ENCODE measurements at regions not wholly inside any gene's neighbourhood (a gene's known extent, or its start where the extent isn't known, plus 50 kb on each side); places are given as distances from the start of the nearest gene placed in this dataset.

- intact Hi-C loops (cut with DNase I; ENCODE audit: low total_unique reads): no loop called here
- DNase-seq: peak; percentile 62
These were observed 881.8 kb downstream of the BRD1 start for GRCh38 chr22:48945621-48946458.

GRCh38 chr22:48944751-48945620, 882.7 kb downstream of the BRD1 start:
- DNase-seq: peak; percentile 49

More at GRCh38 chr22:48945621-48946458, 881.8 kb downstream of the BRD1 start:
- TF ChIP-seq CTCF (IDR thresholded peaks at IDR 0.05 in 8 of 11, conservative IDR thresholded peaks at IDR 0.05 in 3 of 11) (no peak), POLR2A (IDR thresholded peaks at IDR 0.05) (no peak), POLR2AphosphoS5 (IDR thresholded peaks at IDR 0.05) (no peak)
- Histone ChIP-seq H3K27ac (no peak overlapping the region), H3K36me3 (no peaks in the 10 kb centered on the region), H3K27me3 (replicated peaks in 1 of 7) (peaks cover 0 to 43% (median 0%) of the 10 kb centered on the region in 7 donors), H3K4me3 (no peak overlapping the region), H3K9me3 (no peaks in the 10 kb centered on the region), H3K4me1 (no peaks in the 10 kb centered on the region)
- WGBS, 5 donors: 76 to 87% (median 84%) methylated on average over 21 to 22 of the region's 22 CpGs

GRCh38 chr22:48944433-48944750, 883.3 kb downstream of the BRD1 start:
- H3K27ac ChIP-seq: no peak overlapping the region
- TF ChIP-seq CTCF (IDR thresholded peaks at IDR 0.05 in 8 of 11, conservative IDR thresholded peaks at IDR 0.05 in 3 of 11) (no peak), POLR2A (IDR thresholded peaks at IDR 0.05) (no peak), POLR2AphosphoS5 (IDR thresholded peaks at IDR 0.05) (no peak)
- WGBS, 5 donors: 57 to 79% (median 74%) methylated on average over 5 of the region's 5 CpGs
- DNase-seq: no peak
- peaks cover 0 to 43% (median 0%) of the 10 kb centered on the region in 7 donors for H3K27me3 ChIP-seq (replicated peaks in 1 of 7)
- no peaks in the 10 kb centered on the region for H3K36me3 ChIP-seq
- H3K9me3 ChIP-seq: no peaks in the 10 kb centered on the region
- intact Hi-C loops (cut with DNase I; ENCODE audit: low total_unique reads): no loop called here
- no peak overlapping the region for H3K4me3 ChIP-seq
- no peaks in the 10 kb centered on the region for H3K4me1 ChIP-seq

More at GRCh38 chr22:48944751-48945620, 882.7 kb downstream of the BRD1 start:
- Histone ChIP-seq H3K27ac (no peak overlapping the region), H3K36me3 (no peaks in the 10 kb centered on the region), H3K4me3 (no peak overlapping the region), H3K9me3 (no peaks in the 10 kb centered on the region), H3K27me3 (replicated peaks in 1 of 7) (peaks cover 0 to 43% (median 0%) of the 10 kb centered on the region in 7 donors), H3K4me1 (no peaks in the 10 kb centered on the region)
- intact Hi-C loops (cut with DNase I; ENCODE audit: low total_unique reads): no loop called here
- 75 to 89% (median 79%) methylated on average over 19 to 38 of the region's 38 CpGs for WGBS, 5 donors
- no peak for TF ChIP-seq POLR2A (IDR thresholded peaks at IDR 0.05)
- no peak for TF ChIP-seq CTCF (IDR thresholded peaks at IDR 0.05 in 8 of 11, conservative IDR thresholded peaks at IDR 0.05 in 3 of 11)
- TF ChIP-seq POLR2AphosphoS5 (IDR thresholded peaks at IDR 0.05): no peak

Data from spleen (tissue), 11 donors.